DMS79 (cell line): ENCODE measurements at regions not wholly inside any gene's neighbourhood (a gene's known extent, or its start where the extent isn't known, plus 50 kb on each side); places are given as distances from the start of the nearest gene placed in this dataset.
"Not testable (repeated sequence)": the region's sequence is repeated elsewhere in the genome, so short reads cannot be mapped to it uniquely, and the experiment has no call there.

ENCODE experiments used
- DNase-seq: peaks from one replicate; lab custom pipeline; 2025; lab: John Stamatoyannopoulos, UW

DNA sequence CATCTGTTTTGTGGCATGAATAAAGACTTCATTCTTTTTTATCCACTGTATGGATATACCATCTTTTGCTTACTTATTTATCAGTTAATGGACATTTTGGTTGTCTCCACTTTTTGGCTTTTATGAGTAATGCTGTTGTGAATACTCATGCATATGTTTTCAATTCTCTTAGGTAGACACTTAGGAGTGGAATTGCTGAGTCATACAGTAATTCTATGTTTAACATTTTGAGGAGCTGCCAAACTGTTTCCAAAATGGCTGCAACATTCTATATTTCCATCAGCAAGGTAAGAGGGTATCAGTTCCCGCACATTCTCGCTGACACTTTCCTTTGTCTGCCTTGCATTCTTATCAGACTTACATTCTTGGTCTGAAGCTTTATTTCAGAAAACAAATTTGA lies 191.1 kb downstream of the WNT5A start:
- DNase-seq, result no peak

DNA sequence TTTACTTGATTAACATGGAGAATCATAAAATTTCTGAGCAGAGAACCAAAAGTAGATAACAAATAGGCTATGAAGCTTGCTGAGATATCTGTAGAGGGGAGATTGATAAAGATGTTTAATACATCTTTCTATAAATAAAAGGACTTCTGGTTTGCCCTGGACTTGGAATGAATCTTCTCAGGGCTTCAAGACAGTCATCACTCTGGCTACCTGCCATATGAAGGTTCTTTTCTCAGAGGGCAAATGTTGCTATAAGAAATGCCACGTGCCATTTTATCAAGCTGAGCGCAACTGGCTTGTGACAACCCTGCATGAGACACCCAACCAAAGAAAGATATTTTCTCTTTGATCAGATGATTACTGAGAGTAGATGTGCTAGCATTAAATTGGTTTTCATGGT lies 192.5 kb downstream of the WNT5A start:
- DNase-seq, result no peak

DNA sequence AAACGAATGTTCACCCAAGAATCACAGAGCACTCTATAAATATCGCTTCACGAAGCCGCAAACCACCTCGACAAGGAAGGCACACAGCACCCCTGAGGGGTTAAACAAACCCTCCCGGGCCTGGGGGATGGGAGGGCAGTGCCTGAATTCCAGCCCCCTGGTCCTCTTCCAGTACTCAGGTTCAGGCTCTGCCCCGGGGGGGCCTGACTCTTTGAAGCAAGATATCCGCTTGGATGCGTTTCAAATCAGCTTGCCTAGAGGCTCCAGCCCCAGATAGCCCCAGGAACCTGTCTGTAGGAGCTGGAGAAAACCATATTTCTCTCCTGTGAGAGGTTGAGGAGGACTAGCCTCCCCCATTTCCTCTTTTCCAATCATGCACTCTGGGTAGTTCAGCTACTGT lies 194.7 kb downstream of the WNT5A start:
- peak; percentile 16 for DNase-seq

DNA sequence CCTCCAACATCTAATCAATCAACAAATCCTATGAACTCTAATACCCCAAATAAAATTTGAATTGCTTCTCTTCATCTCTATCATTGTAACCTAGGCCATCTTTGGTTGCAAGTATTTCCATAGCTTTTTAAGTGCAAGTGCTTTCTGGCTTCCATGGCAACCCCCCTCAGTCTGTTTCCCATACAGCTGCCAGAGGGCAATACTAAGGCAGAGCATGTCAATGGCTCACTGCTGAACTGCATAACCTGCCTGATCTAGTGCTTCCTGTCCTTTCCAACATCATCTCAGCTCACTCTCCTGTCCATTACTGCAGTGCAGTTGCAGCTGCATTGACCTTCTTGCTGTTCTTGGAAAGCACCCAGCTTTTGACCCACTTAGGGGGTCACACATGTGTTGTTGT lies 198.4 kb downstream of the WNT5A start:
- DNase-seq, result no peak

DNA sequence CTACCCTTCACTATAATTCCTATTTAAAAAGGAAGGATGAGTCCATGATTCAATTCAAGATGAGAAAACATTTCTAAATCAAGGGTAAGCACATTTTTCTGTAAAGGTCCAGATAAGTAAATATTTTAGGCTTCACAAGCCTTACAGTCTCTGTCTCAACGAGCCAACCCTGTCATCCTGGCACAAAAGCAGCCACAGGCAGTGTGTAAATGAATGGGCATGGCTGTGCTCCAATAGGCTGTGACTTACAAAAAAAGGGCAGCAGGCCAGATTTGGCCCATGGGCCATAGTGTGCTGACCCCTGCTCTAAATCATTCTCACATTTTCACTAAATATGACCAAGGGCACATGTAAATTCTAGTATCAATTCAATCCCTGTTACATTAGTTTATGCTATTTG lies 200.4 kb downstream of the WNT5A start:
- DNase-seq, result no peak

DNA sequence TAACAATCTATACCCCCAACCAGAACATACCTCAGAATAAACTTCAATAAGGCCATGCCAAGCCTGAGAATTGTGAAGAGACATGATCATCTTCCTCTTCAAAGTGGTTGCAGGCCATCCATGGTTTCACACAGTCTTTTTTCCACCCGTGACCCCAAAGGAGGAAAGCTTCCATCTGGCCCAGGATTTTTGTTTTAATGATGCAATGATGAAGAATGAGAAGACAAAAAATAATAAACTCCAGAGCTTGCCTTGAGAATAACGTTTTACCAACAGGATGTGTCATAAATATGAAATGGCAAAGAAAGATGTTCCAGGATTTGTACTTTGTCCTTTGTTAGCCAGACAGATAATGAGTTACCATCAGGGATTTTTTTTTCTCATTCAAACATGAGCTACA lies 201.9 kb downstream of the WNT5A start:
- no peak for DNase-seq

DNA sequence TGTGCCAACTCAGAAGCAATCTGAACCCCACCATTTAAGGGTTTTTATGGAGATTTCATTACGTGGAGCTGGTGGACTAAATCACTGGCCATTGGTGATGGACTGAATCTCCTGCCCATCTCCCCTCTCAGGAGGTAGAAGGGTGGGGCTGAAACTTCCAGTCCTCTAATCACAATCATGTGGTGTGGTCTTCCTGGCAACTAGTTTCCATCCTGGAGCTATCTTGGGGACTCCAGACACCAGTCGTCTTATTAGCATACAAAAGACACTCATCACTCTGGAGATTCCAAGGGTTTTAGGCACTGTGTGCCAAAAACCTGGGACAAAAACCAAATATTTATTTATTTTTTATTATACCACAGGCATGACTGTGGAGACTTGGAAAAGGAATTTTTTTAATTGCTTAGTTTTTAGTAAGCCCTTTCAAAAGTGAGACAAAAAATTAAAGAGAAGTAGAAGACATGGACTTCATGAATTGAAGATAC lies 203.6 kb downstream of the WNT5A start:
- no peak for DNase-seq

DNA sequence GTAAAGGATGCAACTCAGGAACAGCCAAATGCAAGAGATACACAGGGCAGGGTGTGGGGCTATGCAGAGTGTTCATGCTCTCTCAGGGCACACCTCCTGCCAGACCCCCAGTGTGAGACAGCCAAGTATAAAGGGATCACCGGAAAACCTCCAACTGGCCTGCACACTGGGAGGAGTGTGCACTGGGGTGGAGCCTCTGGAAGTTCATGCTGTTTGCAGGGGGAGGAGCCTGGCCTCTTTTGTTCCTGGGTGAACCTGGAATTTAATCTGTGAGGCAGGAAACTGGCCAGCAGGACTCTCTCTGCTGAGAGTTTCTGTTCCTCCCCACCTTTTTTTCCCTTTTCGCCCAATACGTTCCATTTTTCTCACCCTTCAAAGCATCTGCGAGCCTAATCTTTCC lies 204.1 kb downstream of the WNT5A start:
- no peak for DNase-seq

DNA sequence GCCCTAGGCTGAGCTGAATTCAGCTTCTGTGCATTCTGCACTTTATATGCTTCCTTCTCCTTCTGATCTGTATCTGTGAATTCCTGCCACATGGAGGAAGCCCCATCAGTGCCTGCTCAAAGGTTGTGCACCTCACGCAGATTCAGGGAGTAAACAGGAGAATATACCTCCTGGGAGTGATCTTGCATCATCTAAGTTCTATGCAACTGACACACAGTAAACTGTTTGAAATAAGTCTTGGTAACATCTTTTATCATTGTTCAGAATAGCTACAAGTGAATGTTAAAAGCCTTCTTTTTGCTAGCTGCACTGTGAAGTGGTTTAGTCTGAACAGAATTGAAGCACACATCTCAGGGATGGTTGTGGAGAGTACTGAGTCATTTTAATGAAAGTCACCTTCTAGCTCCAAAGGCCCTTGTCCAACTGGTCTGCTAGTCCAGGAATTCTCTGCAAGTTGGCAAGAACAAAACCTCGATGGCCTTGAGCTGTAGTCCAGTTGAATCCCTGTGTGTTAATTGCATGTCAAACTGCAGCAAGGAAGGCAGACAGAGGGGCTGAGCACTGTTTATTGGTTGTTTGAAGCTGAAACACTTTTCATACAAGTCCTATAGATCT lies 215.0 kb downstream of the WNT5A start:
- DNase-seq, result no peak

DNA sequence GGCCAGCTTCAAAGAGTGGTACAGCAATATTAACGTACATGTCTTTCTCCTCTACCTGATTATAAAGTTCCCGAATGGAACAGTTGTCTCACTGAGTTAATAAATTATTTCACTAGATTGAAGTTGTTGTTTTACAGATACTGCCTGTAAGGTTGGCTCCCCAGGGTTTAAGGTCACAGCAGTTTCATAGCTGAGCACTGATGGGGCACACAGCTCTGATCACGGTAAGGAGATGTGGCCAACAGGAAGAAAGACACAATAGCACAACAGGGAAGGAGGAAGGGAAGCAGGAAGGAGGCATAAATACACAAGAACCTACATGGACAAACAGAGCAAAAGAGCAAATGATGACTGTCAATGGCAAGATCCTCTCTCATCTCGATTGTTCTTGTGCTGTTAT lies 215.6 kb downstream of the WNT5A start:
- DNase-seq, result no peak

DNA sequence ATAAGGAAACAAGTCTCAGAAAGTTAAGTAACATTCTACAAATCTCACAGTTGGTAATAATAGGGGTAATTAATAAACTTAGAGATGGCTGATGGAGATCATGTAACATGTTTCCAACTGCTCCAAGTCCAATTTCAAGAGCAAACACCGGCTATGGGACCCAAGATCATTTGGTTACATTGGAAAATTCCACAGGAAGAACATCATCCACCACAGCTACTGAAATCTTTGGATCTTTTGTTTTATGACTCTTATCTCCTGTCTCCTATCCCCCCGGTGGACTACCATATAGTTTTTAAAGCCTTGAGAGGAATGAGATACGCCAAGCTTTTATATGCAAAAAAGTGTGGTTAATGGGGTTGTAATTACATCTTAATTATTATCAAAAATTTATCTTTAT lies 216.1 kb downstream of the WNT5A start:
- no peak for DNase-seq

DNA sequence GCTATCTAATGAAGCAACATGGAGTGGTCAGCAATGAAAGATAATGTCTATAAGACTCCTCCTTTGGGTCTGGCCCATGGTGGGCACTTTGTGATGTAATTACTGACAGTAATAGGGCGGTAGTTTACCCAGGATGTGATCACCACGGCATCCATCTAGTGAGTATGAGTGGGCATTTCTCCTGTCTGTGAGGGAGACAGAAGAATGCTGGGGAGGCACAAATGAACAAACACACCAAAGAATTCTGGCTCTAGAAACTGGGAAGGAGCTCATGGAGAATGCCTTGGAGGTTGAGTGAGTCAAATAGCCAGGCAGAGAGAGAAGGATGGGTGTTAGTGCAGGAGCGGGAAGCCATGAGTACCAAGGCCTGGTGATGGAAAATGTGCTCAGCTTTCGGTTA lies 217.5 kb downstream of the WNT5A start:
- DNase-seq, result no peak

DNA sequence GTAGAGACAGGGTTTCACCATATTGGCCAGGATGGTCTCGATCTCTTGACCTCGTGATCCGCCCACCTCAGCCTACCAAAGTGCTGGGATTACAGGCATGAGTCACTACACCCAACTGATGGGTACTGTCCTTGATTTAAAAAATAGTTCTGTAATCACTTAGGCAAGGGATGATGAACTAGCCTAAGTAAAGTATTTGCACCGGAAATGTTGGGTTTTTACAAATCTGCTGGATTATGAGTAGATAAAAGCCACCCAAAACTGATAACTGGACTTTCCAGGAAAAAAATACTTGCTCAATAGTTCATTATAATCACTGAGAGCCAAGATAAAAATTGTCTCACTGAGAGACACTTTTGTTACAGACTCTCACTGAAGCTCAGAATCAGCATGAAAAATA lies 218.0 kb downstream of the WNT5A start:
- DNase-seq, result no peak

DNA sequence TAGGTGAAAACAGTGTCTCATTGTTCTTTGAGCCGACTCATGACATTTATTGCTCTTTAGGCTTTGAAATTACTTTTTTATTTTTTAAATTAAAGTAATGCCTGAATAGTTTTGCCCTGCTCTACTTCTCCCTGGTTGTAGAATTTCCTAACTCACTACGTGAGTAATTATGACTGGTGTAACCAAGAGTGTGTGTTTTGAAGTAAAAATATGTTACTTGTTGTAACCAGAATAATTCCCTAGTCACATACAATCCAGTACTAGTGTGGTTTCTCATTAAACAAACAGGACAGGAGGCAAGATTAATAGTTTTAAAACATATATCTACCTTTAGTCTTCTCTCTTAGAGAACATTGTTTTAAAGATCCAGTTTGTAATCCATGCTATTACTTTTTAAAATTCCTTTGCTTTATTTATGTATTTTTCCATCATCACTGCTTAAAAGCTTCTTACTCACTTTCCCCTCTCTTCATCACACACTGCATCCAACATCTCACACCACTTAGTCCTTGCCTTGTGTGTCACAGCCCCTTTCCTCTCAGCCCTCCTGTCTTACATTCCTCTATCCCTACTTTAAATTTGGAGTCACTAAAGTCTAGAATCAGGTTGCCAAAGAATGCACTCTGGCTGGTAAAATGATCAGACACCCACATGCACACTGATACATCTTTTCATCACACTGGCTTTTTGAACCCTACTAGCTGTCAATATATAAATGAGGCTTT lies 219.7 kb downstream of the WNT5A start:
- no peak for DNase-seq

DNA sequence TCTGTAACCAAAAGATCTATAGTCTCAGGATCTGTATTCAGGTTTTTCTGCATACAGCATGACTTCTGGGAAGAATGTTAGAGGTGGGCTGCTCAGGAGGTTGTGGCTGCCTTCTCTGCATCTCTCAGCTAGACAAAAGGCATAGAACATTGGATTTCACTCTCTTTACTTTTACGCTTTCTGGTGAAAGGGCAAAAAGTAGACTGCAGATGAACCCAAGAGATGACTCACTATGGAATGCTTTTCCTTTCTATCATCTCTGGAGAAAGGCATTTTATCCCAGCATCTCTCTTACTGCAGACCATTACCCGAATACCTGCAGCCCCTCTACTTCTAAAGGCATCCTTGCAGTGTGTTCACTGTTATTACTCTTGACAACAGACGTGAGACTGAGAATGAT lies 222.2 kb downstream of the WNT5A start:
- no peak for DNase-seq

DNA sequence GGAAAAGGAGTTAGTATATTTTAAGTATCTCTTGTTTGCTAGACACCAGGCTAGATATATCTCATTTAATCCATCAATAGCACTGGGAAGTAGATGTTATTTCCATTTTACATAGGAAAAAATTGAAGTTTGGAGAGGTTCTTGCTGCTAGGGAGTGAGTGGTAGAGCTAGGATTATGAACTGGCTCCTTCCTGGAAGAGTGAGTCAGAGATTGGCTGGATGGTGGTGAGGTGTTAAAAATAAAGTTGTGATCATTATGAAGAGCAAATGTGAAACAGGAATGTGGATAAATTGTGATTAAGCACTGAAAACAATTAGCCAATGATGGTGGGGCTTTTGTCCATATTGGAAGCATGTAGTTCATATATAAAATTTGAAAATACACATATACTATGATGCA lies 234.2 kb downstream of the WNT5A start:
- no peak for DNase-seq

DNA sequence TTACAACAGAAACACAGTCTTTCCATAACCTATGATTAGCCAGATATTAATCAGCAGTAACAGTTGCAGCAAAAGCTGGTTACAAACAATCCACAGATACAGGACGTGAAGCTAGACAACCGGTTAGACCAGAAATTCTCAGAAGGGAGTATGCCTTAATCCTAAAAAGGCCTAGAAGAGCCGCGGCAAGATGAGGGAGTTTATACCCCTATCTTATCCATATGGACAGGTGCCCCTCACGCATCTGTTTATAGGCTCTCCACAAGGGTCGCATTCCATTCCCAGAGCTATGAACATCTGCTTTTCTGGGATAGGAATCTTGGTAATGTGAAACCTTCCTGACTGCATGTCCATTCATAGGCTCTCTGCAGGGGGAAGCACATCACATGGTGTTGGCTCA lies 237.9 kb downstream of the WNT5A start:
- DNase-seq, result not testable (repeated sequence)

DNA sequence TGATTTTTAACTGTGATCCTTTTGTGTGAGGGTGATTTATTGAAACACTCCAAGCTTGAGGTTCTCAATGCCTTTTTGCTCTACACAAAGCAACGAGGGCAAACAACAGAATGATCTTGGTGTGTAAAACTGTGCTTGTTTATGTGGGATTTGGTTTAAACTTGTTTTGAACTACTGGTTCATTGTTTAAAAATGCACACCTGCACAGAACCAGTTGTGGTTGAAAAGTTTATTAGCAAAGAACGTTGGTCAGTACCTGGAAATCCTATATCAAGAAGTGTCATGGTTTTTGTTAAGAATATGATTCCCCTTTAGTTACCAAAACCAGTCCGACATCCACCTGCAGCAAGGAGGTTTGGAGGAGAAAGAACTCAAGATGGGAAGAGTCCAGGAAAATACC lies 239.4 kb downstream of the WNT5A start:
- DNase-seq, result no peak

DNA sequence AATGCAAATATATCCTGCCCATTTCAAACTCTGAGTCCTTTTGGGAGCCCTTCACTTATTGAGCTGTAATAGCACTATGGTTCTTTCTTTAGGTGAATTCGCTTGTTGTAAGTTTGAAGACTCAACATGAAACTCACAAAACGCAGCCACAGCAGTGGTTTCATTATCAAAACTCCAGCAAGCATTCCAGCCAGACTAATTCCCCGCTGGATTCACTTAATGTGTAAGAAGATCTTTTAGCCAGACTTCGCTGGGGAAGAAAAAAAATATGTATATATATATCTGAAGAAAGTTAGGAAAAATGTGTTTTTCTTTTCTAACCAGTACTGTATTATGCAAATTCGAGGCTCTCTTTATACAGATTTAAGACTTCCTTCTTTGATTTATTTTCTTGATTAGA lies 241.1 kb downstream of the WNT5A start:
- DNase-seq, result no peak

DNA sequence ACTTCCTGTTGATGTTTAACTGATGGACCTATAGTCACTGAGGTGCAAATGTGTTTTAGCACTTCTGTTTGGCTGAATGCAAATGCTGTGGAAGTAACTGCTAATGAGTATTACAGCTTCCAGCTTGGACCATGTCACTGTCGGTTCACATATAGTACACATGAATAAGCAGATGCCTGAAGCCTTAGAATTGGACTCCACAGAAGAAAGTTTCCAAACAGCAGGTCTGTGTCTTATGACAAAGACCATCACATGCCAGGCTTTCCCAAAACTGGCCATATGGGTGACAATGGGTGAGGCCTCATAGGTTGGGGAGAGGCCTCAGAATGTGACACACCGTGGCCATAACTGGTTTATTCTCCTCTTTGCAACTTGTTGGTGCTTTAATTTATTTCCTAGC lies 241.8 kb downstream of the WNT5A start:
- no peak for DNase-seq

DNA sequence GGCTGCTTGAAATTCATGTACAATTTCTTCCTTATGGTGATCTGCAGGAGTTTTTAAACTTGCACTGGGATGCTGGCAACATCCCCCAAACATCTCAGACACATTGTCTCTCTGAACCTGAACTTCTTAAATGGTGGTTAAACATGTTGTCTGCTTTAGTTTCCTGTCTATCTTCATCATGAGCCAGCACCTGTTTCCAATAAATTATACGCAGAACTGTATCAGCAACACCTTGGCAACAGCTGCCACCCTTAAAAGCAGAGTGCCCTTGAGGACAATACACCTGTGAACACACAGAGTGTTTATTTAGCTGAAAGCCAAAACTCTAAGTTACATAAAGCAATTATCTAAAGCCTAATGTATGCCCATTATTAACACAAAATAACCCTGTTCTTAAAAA lies 242.9 kb downstream of the WNT5A start:
- DNase-seq, result peak; percentile 78

DNA sequence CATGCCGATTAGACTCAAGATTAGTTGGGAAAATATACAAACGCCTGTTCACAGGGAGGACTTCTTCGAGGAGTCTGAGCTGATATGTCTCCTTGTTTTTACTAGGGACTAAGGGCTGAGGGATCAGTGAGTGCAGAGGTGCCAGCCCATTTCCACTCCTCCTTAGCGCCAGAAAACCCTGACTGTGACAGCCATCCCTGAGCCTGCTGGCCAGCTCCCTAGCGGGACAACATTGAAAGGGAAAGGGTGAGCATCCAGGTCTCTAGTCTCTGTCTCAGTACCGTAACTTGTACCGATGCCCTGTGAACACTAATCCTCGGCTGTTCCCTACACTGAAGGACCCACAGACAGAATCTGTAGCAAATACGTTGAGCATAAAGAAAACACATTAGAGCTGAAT lies 243.4 kb downstream of the WNT5A start:
- DNase-seq, result peak; percentile 6

DNA sequence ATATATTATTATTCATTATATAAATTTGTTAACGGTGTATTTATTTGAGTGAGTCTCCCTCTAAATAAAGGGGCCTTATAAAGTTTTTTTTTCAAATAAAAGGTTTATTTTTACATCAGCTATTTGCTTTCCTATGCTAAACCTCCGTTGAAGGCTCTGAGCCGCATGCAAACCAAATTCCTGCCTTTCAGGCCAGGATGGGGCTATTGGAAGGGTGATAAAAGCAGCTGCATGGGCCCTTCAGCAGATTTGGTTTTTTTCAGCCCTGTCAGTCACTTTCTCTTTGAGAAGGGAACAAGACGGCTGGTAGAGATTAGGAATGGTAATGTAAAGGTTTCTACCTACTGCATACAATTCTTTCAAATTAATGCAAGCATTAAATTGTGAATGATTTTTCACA lies 244.2 kb downstream of the WNT5A start:
- no peak for DNase-seq

DNA sequence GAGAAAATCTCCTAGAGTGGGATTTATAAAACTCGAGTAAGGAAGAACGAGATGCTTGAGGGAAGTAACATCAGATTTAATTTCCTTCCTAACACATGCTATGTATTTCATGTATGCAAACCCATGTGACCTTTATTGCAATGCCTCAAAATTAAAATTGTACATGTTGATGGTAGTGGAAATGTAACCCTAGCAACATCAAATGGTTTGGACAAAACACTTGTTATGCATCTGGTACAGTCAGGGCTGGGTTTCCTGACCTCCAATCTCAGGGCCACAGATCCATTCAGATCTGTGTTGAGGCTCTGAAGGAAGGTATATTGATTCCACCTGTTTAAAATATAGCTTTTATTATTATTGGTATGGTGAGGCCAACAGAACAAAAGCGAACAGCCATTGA lies 246.0 kb downstream of the WNT5A start:
- DNase-seq, result no peak
